HepG2 (cell line): ENCODE measurements at regions not wholly inside any gene's neighbourhood (a gene's known extent, or its start where the extent isn't known, plus 50 kb on each side); places are given as distances from the start of the nearest gene placed in this dataset.
A peak's percentile ranks its signal among the peaks of the same experiment; 100 is the strongest.

ENCODE experiments used
- ATAC-seq: fragments of 200-7000 bp; cut with Tn5 transposase; 3 replicates; pipeline ENCODE4 v1.9.1; 2020; ENCODE audit warnings: mild to moderate bottlenecking, moderate library complexity
- BruUV-seq: library from RNA; stranded (reverse); fragments of 400-500 nt; replicated peaks from 2 replicates; lab custom pipeline; 2021; lab: Mats Ljungman, UMichigan
- CTCF ChIA-PET: fragments of 300-600 bp; formaldehyde crosslinking; extraction: SDS; loops from one replicate; lab custom pipeline; 2021; ENCODE audit warnings: low total read pairs, inconsistent platforms, low intra/inter-chr PET ratio; lab: Yijun Ruan, JAX
- POLR2A ChIA-PET: fragments of 350-600 bp; sonication (Branson Sonifier 250); formaldehyde crosslinking; loops from one replicate; lab custom pipeline; 2020; ENCODE audit warnings: antibody characterized with exemption, inconsistent platforms; lab: Yijun Ruan, JAX
- DNase-seq: peaks from one replicate; pipeline ENCODE4 v3.0.0-alpha.2; 2015; ENCODE audit warnings: low spot score
- FAIRE-seq: peaks from 3 replicates; lab custom pipeline; 2011; peaks lifted over from hg19 to GRCh38; lab: Jason Lieb, UNC
- H2AFZ ChIP-seq: one replicate; pipeline ENCODE4 v1.6.1; 2011; ENCODE audit warnings: low read length, inconsistent platforms
- H3K27ac ChIP-seq: fragments of 300-600 bp; 3 replicates; pipeline ENCODE4 v1.8.0; 2011; ENCODE audit warnings: mixed run types, mild to moderate bottlenecking, mixed read lengths, low read length, inconsistent platforms; ENCODE audit not compliant: insufficient read depth; ENCODE audit errors: extremely low read length
- H3K27me3 ChIP-seq, 2 experiments: fragments of 200-600 bp in 1 of 2; 2 replicates in 1 of 2; 3 replicates in 1 of 2; pipeline versions ENCODE4 v1.6.0 to v1.8.0; 2011; ENCODE audit warnings: low read length in 2 of 2, mild to moderate bottlenecking in 2 of 2, moderate library complexity in 2 of 2, inconsistent platforms in 1 of 2; ENCODE audit not compliant: insufficient read depth in 2 of 2, control insufficient read depth in 1 of 2
- H3K36me3 ChIP-seq, 2 experiments: fragments of 200-600 bp in 1 of 2; replicated peaks in 1 of 2; 2 replicates in 1 of 2; 3 replicates in 1 of 2; pipeline versions ENCODE4 v1.5.1 to v1.8.0; 2011; ENCODE audit warnings: low read length in 2 of 2, inconsistent platforms in 1 of 2; ENCODE audit not compliant: insufficient read depth in 2 of 2, control insufficient read depth in 1 of 2
- H3K4me1 ChIP-seq: 2 replicates; pipeline ENCODE4 v1.5.1; 2012; ENCODE audit warnings: low read length, inconsistent platforms; ENCODE audit not compliant: insufficient read depth
- H3K4me2 ChIP-seq: 2 replicates; pipeline ENCODE4 v1.6.0; 2011; ENCODE audit warnings: low read depth, low read length, inconsistent platforms
- H3K4me3 ChIP-seq, 3 experiments: fragments of 200-600 bp in 1 of 3; sonication (generic), shearing (Covaris generic) in 1 of 3; replicated peaks in 1 of 3; 2 replicates each; pipeline ENCODE4 v1.5.1; 2011 to 2016; ENCODE audit warnings: low read length in 3 of 3, inconsistent platforms in 2 of 3, low read depth in 2 of 3, mild to moderate bottlenecking in 2 of 3, control low read depth in 1 of 3, mixed read lengths in 1 of 3; ENCODE audit not compliant: insufficient read depth in 1 of 3
- H3K79me2 ChIP-seq: one replicate; pipeline ENCODE4 v1.6.1; 2011; ENCODE audit warnings: low read length, inconsistent platforms; ENCODE audit not compliant: insufficient read depth
- H3K9ac ChIP-seq: 2 replicates; pipeline ENCODE4 v1.6.0; 2011; ENCODE audit warnings: mild to moderate bottlenecking, low read depth, low read length, inconsistent platforms; ENCODE audit not compliant: insufficient read depth
- H3K9me3 ChIP-seq: 2 replicates; pipeline ENCODE4 v1.5.1; 2012; ENCODE audit warnings: mild to moderate bottlenecking, low read length
- H4K20me1 ChIP-seq: 2 replicates; pipeline ENCODE4 v1.6.0; 2011; ENCODE audit warnings: inconsistent platforms, mild to moderate bottlenecking, low read length, moderate library complexity; ENCODE audit not compliant: insufficient read depth
- ATF7-NPFF ChIP-seq: sonication (generic); formaldehyde crosslinking; IDR thresholded peaks from 2 replicates; pipeline ENCODE4 v1.8.1; 2023; ENCODE audit warnings: mild to moderate bottlenecking, low read depth, missing genetic modification reagents, moderate library complexity
- ELF1 ChIP-seq: sonication (generic); formaldehyde crosslinking; IDR thresholded peaks from 2 replicates; pipeline ENCODE4 v1.4.0; 2020; ENCODE audit warnings: missing genetic modification reagents
- GLI4 ChIP-seq: sonication (generic); formaldehyde crosslinking; IDR thresholded peaks from 2 replicates; pipeline ENCODE4 v1.5.1; 2020; ENCODE audit warnings: missing genetic modification reagents, mild to moderate bottlenecking, moderate library complexity, borderline replicate concordance
- GPBP1L1 ChIP-seq: sonication (generic); formaldehyde crosslinking; IDR thresholded peaks from 2 replicates; pipeline ENCODE4 v1.5.0; 2020; ENCODE audit warnings: mild to moderate bottlenecking, missing genetic modification reagents
- HHEX ChIP-seq: IDR thresholded peaks from 2 replicates; pipeline ENCODE4 v1.6.1; 2016; ENCODE audit warnings: control low read depth
- KDM5B ChIP-seq: sonication (generic); formaldehyde crosslinking; IDR thresholded peaks from 2 replicates; pipeline ENCODE4 v1.4.0; 2020; ENCODE audit warnings: missing genetic modification reagents, mild to moderate bottlenecking, borderline replicate concordance
- KLF12 ChIP-seq: sonication (generic); formaldehyde crosslinking; IDR thresholded peaks from 2 replicates; pipeline ENCODE4 v1.4.0; 2020; ENCODE audit warnings: missing genetic modification reagents, borderline replicate concordance
- KMT2B ChIP-seq: IDR thresholded peaks from 2 replicates; pipeline ENCODE4 v1.6.1; 2016; ENCODE audit warnings: missing genetic modification reagents, missing compliant biosample characterization
- MED1 ChIP-seq: sonication (generic); formaldehyde crosslinking; IDR thresholded peaks from 2 replicates; pipeline ENCODE4 v1.4.0; 2020; ENCODE audit warnings: missing genetic modification reagents
- RORA ChIP-seq: sonication (generic); formaldehyde crosslinking; IDR thresholded peaks from 2 replicates; pipeline ENCODE4 v1.5.0; 2020; ENCODE audit warnings: mild to moderate bottlenecking, missing genetic modification reagents, moderate library complexity
- TSC22D2 ChIP-seq: sonication (generic); formaldehyde crosslinking; IDR thresholded peaks from 2 replicates; pipeline ENCODE4 v1.5.1; 2020; ENCODE audit warnings: missing genetic modification reagents, mild to moderate bottlenecking, borderline replicate concordance
- ZBED4 ChIP-seq: sonication (generic); formaldehyde crosslinking; IDR thresholded peaks from 2 replicates; pipeline ENCODE4 v1.4.0; 2020; ENCODE audit warnings: missing genetic modification reagents, borderline replicate concordance
- ZBTB26 ChIP-seq: IDR thresholded peaks from 2 replicates; pipeline ENCODE4 v1.6.1; 2016; ENCODE audit warnings: missing compliant biosample characterization, missing genetic modification reagents, borderline replicate concordance
- ZBTB37 ChIP-seq: sonication (generic); formaldehyde crosslinking; IDR thresholded peaks from 2 replicates; pipeline ENCODE4 v1.4.0; 2020; ENCODE audit warnings: mild to moderate bottlenecking, missing genetic modification reagents
- ZNF24 ChIP-seq: fragments of 450-650 bp; IDR thresholded peaks from 2 replicates; pipeline ENCODE4 v1.6.1; 2017; ENCODE audit warnings: antibody characterized with exemption, mild to moderate bottlenecking
- ZNF326 ChIP-seq: sonication (generic); formaldehyde crosslinking; IDR thresholded peaks from 2 replicates; pipeline ENCODE4 v1.4.0; 2020; ENCODE audit warnings: missing genetic modification reagents, borderline replicate concordance
- ZNF737 ChIP-seq: sonication (generic); formaldehyde crosslinking; IDR thresholded peaks from 2 replicates; pipeline ENCODE4 v1.5.0; 2020; ENCODE audit warnings: missing genetic modification reagents, mild to moderate bottlenecking, borderline replicate concordance
- ZNF839 ChIP-seq: sonication (generic); formaldehyde crosslinking; IDR thresholded peaks from 2 replicates; pipeline ENCODE4 v1.4.0; 2020; ENCODE audit warnings: missing genetic modification reagents, mild to moderate bottlenecking, borderline replicate concordance
- ZNF878 ChIP-seq: sonication (generic); formaldehyde crosslinking; IDR thresholded peaks from 2 replicates; pipeline ENCODE4 v1.8.1; 2023; ENCODE audit warnings: mild to moderate bottlenecking, missing genetic modification reagents, moderate library complexity
- WGBS: methylation state at CpG from one replicate; pipeline ENCODE4 v1.1.6; 2017; ENCODE audit warnings: low lambda C conversion rate; 5-methylcytosine and 5-hydroxymethylcytosine counted together
- in situ Hi-C: cut with HindIII; loops from 2 replicates; pipeline ENCODE4 v1.10.0; 2017; ENCODE audit warnings: low pct_unique_long_range_greater_than_20kb; ENCODE audit not compliant: extremely low pct_ligation_motif_present
- intact Hi-C: fragments of 100-400 bp; cut with micrococcal nuclease; formaldehyde crosslinking; loops from one replicate; pipeline ENCODE4 v1.10.0; 2022; ENCODE audit not compliant: unreplicated experiment

GRCh38 chr2:234578389-234578788, 81.5 kb upstream of the ARL4C start:
- peaks cover under 1 to 18% of the 10 kb centered on the region in 2 experiments; a peak in 3 of 5 replicates for H3K27me3 ChIP-seq
- peaks cover 18% of the 10 kb centered on the region for H3K4me1 ChIP-seq
- peak; percentile 56 for FAIRE-seq
- WGBS: 53% methylated on average over 2 of the region's 2 CpGs
- H2AFZ ChIP-seq: no peak overlapping the region
- no peak overlapping the region for H3K9ac ChIP-seq
- no peak overlapping the region for H3K4me2 ChIP-seq
- CTCF ChIA-PET: no interaction called here
- H4K20me1 ChIP-seq: no peaks in the 10 kb centered on the region
- peaks cover 14% of the 10 kb centered on the region for H3K9me3 ChIP-seq
- POLR2A ChIA-PET: no interaction called here
- BruUV-seq: no TSS peak
- no peaks in the 10 kb centered on the region for H3K36me3 ChIP-seq
- no peak overlapping the region for H3K27ac ChIP-seq
- ATAC-seq: no peak
- H3K79me2 ChIP-seq: no peaks in the 10 kb centered on the region
- in situ Hi-C loops (no loop called here), intact Hi-C loops (no loop called here)
- no peak overlapping the region for H3K4me3 ChIP-seq
- DNase-seq: no peak
- TF ChIP-seq ATF7-NPFF (CRISPR knock-in tag) (no peak), KDM5B (CRISPR knock-in tag) (no peak), ZNF24 (no peak), ZBTB26 (CRISPR knock-in tag) (no peak), ZNF839 (CRISPR knock-in tag) (no peak), MED1 (CRISPR knock-in tag) (no peak), ZNF878 (CRISPR knock-in tag) (no peak), ELF1 (CRISPR knock-in tag) (no peak), HHEX (no peak), RORA (no peak), KLF12 (CRISPR knock-in tag) (no peak), ZBTB37 (CRISPR knock-in tag) (no peak), ZNF326 (CRISPR knock-in tag) (no peak), TSC22D2 (CRISPR knock-in tag) (no peak), GPBP1L1 (CRISPR knock-in tag) (no peak), ZNF737 (CRISPR knock-in tag) (no peak), KMT2B (CRISPR knock-in tag) (no peak), ZBED4 (CRISPR knock-in tag) (no peak), GLI4 (CRISPR knock-in tag) (no peak)
